Central memory CD8-positive, alpha-beta T cell (primary cell): ENCODE measurements at regions not wholly inside any gene's neighbourhood (a gene's known extent, or its start where the extent isn't known, plus 50 kb on each side); places are given as distances from the start of the nearest gene placed in this dataset.

ENCODE experiments used
- ATAC-seq: fragments of 150-1000 bp; cut with Tn5 transposase; replicated peaks from 2 replicates; pipeline ENCODE4 v1.10.0; 2022; ENCODE audit warnings: mild to moderate bottlenecking, moderate FRiP score, moderate number of reproducible peaks; ENCODE audit not compliant: poor library complexity, severe bottlenecking; ENCODE audit errors: extremely low read depth
- DNase-seq, 2 donors: peaks; one replicate each; pipeline ENCODE4 v3.0.0; 2021; ENCODE audit warnings: low spot score in 2 of 2
- H3K27ac Mint-ChIP-seq: one replicate; pipeline ENCODE4 v1.8.0; 2022; ENCODE audit warnings: low read depth, mild to moderate bottlenecking, moderate library complexity, mixed read lengths
- H3K27me3 Mint-ChIP-seq: one replicate; pipeline ENCODE4 v1.8.0; 2022; ENCODE audit warnings: mixed read lengths
- H3K36me3 Mint-ChIP-seq: one replicate; pipeline ENCODE4 v1.8.0; 2022; ENCODE audit warnings: mild to moderate bottlenecking, moderate library complexity, mixed read lengths; ENCODE audit not compliant: insufficient read depth
- H3K4me1 Mint-ChIP-seq: one replicate; pipeline ENCODE4 v1.8.0; 2022; ENCODE audit warnings: mixed read lengths
- H3K4me3 Mint-ChIP-seq: one replicate; pipeline ENCODE4 v1.8.0; 2022; ENCODE audit warnings: mild to moderate bottlenecking, moderate library complexity, mixed read lengths
- H3K9me3 Mint-ChIP-seq: one replicate; pipeline ENCODE4 v1.8.0; 2022; ENCODE audit warnings: mixed read lengths

DNA sequence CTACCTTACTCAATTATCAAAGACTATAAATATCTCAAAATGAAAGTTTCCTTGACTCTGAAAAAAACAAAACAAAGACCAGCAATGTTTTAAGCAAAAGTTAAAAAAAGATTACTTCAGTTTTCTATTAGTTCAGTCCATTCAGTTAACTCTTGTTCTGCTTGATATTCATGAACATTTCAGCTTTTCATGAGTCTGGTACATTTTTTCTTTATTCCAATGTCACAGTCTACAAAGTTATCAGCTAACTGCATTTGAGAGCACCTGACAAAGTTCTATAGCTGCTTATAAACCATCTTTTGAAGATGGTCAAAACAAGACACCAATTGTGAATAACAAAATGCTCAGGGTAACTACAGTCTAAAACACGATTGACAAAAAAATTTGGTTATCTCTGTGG lies 156.1 kb upstream of the NOX3 start:
- Mint-ChIP-seq H3K36me3 (no peaks in the 10 kb centered on the region), H3K4me1 (no peaks in the 10 kb centered on the region), H3K4me3 (no peak overlapping the region), H3K9me3 (peaks cover 13% of the 10 kb centered on the region), H3K27ac (no peak overlapping the region), H3K27me3 (no peaks in the 10 kb centered on the region)
- ATAC-seq (no peak), DNase-seq (no peak)

DNA sequence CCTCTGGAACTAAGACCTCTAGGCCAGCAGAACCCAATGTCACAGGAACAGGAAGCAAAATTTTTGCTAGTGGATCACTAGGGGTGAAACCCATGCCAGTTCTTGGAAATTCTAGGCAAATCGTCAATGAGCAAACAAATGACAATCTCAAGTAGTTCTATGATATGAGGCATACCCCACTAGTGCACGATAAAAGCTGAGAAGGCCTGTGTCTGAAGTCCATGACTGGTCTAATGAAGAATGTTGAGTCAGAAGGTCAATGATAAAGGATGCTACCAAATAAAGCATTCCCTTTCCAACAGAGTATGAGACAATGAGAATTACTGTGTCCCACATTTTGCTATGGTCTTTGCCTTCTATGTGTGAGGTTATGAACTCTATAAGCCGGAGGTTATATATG lies 149.4 kb upstream of the NOX3 start:
- Mint-ChIP-seq H3K27me3 (no peaks in the 10 kb centered on the region), H3K4me1 (no peaks in the 10 kb centered on the region), H3K36me3 (no peaks in the 10 kb centered on the region), H3K4me3 (no peak overlapping the region), H3K27ac (no peak overlapping the region), H3K9me3 (no peaks in the 10 kb centered on the region)
- DNase-seq (no peak), ATAC-seq (no peak)

DNA sequence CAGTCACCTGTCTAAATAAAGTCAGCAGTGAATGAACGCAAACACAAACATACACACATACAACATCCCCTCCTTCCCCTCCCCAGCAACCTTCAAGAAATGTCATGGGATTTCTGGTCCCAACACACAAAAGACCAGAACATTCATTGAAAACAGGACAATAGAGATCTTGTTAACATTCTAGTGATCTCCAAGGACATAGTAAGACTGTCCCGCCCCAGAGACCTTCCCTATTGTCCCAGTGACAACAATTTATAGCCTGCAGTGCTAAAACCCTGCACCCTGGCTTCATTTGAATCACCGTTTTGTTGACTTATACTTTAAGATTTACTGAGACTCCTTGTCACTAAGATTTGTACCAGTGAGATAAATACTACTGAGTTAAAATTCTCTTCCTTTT lies 143.9 kb upstream of the NOX3 start:
- H3K27me3 Mint-ChIP-seq: no peaks in the 10 kb centered on the region
- no peak overlapping the region for H3K27ac Mint-ChIP-seq
- H3K4me3 Mint-ChIP-seq: no peak overlapping the region
- no peak for ATAC-seq
- H3K9me3 Mint-ChIP-seq: no peaks in the 10 kb centered on the region
- H3K36me3 Mint-ChIP-seq: no peaks in the 10 kb centered on the region
- no peaks in the 10 kb centered on the region for H3K4me1 Mint-ChIP-seq
- no peak for DNase-seq

DNA sequence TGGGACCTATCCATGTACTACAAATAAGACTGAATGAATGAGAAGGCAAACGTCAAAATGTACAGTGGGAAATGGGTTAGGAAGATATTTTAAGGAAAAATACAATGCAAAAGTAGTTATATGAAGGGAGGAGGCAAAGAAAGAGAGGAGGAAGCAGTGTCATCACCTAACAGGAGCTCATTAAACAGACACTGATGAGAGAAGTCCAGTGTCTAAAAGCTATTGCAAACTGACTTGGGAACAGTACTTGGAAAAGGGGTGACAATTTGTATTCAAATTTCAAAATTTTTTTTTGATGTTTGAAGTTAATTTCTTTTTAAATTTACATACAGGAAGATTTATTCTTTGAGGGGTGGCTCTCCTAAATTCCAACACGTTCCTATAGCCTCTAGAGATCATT lies 143.5 kb upstream of the NOX3 start:
- no peak for DNase-seq
- Mint-ChIP-seq H3K27ac (no peak overlapping the region), H3K4me3 (no peak overlapping the region), H3K4me1 (no peaks in the 10 kb centered on the region), H3K27me3 (no peaks in the 10 kb centered on the region), H3K9me3 (no peaks in the 10 kb centered on the region), H3K36me3 (no peaks in the 10 kb centered on the region)
- ATAC-seq: no peak

DNA sequence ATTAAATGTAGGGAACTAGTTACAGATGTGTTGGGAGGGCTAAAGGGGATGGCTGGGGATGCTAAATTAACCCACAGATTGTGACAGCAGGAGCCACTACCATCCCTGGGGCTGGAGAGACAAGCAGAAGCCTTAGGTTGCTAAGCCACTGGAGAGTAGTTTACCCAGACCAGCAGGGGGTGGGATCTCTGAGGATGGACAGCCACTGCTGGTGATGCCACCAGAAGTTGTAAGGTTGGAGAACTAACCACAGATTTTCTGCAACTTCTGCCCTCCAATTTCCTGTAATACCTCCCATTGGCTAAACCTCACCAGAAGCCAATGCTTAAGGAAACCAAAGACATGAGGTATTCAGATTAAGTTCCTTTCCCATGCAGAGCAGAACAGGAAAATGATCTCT lies 139.6 kb upstream of the NOX3 start:
- no peak for ATAC-seq
- no peak overlapping the region for H3K4me3 Mint-ChIP-seq
- no peaks in the 10 kb centered on the region for H3K4me1 Mint-ChIP-seq
- H3K27ac Mint-ChIP-seq: no peak overlapping the region
- no peak for DNase-seq
- no peaks in the 10 kb centered on the region for H3K36me3 Mint-ChIP-seq
- no peaks in the 10 kb centered on the region for H3K9me3 Mint-ChIP-seq
- H3K27me3 Mint-ChIP-seq: peaks cover 10% of the 10 kb centered on the region

DNA sequence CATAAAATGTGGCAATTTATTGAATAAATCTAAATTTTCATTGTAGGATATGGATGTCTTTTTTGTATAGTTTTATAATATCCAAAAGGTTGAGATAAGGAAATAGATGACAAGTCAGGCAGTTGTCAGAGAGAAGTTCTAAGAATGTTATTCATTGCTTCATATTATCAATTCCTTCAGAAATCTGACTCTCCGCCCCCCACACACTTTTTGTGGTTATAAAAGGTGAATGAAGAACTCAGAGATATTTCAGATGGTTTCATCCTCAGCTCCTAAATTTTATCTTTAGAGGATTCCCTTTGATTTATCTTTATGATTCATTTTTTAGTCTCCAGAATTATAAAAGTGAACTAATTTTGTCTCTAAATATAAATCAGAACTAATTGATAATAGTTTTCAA lies 136.1 kb upstream of the NOX3 start:
- H3K4me1 Mint-ChIP-seq: no peaks in the 10 kb centered on the region
- ATAC-seq: no peak

GRCh38 chr6:155589190-155589589 lies 133.6 kb upstream of the NOX3 start:
- peaks cover 10% of the 10 kb centered on the region for H3K27me3 Mint-ChIP-seq
- H3K4me1 Mint-ChIP-seq: no peaks in the 10 kb centered on the region
- H3K4me3 Mint-ChIP-seq: no peak overlapping the region
- no peak overlapping the region for H3K27ac Mint-ChIP-seq
- no peaks in the 10 kb centered on the region for H3K36me3 Mint-ChIP-seq
- peaks cover 2% of the 10 kb centered on the region for H3K9me3 Mint-ChIP-seq
- no peak for DNase-seq
- no peak for ATAC-seq

More for the DNA sequence above, 136.1 kb upstream of the NOX3 start:
- DNase-seq: no peak
- H3K27ac Mint-ChIP-seq: no peak overlapping the region
- no peak overlapping the region for H3K4me3 Mint-ChIP-seq
- no peaks in the 10 kb centered on the region for H3K36me3 Mint-ChIP-seq
- no peaks in the 10 kb centered on the region for H3K9me3 Mint-ChIP-seq
- H3K27me3 Mint-ChIP-seq: peaks cover 10% of the 10 kb centered on the region

DNA sequence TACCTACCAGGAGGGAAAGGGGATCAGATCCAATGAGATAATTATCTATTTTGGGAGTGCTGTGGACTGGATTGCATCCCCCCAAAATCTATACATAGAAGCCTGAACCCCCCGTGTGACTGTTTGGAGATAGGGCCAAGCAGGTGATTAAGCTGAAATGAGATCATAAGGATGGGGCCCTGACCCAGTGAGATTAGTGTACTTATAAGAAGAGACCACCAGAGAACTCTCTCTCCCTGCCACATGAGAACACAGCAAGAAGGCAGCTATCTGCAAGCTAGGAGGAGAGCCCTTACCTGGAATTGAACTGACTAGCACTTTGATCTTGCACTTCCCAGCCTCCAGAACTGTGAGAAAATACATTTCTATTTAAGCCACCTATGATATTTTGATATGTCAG lies 132.2 kb upstream of the NOX3 start:
- Mint-ChIP-seq H3K27me3 (peaks cover 7% of the 10 kb centered on the region), H3K4me3 (no peak overlapping the region), H3K27ac (no peak overlapping the region), H3K4me1 (no peaks in the 10 kb centered on the region), H3K36me3 (no peaks in the 10 kb centered on the region), H3K9me3 (peaks cover 9% of the 10 kb centered on the region)
- DNase-seq: no peak
- no peak for ATAC-seq

DNA sequence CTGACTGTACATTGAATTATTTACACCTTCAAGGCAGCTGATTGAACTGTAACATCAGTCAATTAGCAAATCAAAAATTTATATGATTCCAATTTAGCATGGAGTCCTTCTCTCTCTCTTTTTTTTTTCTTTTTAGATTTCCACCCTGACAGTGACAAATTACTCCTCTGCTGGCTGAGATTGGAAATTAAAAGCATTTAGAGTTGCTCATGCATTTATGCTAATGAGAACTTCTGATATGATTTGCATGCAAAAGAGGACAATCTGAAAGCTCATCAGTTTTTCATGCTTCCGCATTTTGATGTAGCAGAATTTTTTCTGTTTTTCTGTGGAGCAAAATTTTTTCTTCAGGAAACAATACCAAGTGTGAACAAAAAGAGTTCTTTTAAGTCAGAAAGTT lies 130.5 kb upstream of the NOX3 start:
- H3K4me3 Mint-ChIP-seq: no peak overlapping the region
- H3K4me1 Mint-ChIP-seq: no peaks in the 10 kb centered on the region
- DNase-seq (no peak), ATAC-seq (no peak)
- no peaks in the 10 kb centered on the region for H3K27me3 Mint-ChIP-seq
- H3K9me3 Mint-ChIP-seq: peaks cover 9% of the 10 kb centered on the region
- H3K27ac Mint-ChIP-seq: no peak overlapping the region
- no peaks in the 10 kb centered on the region for H3K36me3 Mint-ChIP-seq

DNA sequence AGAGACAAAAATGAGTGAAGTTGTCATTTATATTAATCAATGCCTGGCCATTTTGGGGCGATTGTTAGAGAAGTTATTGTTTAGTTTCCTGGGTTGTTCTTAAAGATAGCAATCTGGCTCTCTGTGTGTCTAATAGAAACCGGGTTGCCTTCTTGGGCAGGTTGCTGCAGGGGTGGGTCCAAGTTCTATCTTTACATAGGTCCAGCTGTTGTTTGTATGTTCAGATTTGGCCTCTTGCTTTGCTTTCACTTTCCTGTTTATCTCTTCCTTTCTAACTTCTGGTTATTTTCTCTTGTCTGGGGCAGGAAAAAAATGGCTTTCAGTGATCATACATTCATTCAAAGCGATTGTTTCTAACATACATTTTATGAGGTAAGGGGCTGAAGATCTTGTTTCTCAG lies 128.4 kb upstream of the NOX3 start:
- Mint-ChIP-seq H3K4me3 (no peak overlapping the region), H3K27me3 (no peaks in the 10 kb centered on the region), H3K4me1 (no peaks in the 10 kb centered on the region), H3K27ac (no peak overlapping the region), H3K9me3 (peaks cover 19% of the 10 kb centered on the region), H3K36me3 (no peaks in the 10 kb centered on the region)
- DNase-seq: no peak
- ATAC-seq: no peak

GRCh38 chr6:155582016-155582991 lies 126.7 kb upstream of the NOX3 start:
- ATAC-seq (no peak), DNase-seq (no peak)
- no peak overlapping the region for H3K27ac Mint-ChIP-seq
- H3K4me1 Mint-ChIP-seq: no peaks in the 10 kb centered on the region
- H3K36me3 Mint-ChIP-seq: no peaks in the 10 kb centered on the region
- H3K27me3 Mint-ChIP-seq: no peaks in the 10 kb centered on the region
- peaks cover 20% of the 10 kb centered on the region for H3K9me3 Mint-ChIP-seq
- no peak overlapping the region for H3K4me3 Mint-ChIP-seq

- peaks cover 20% of the 10 kb centered on the region for H3K9me3 Mint-ChIP-seq
- no peak overlapping the region for H3K27ac Mint-ChIP-seq
- DNase-seq: no peak
- no peak overlapping the region for H3K4me3 Mint-ChIP-seq
- no peaks in the 10 kb centered on the region for H3K36me3 Mint-ChIP-seq
- peaks cover 1% of the 10 kb centered on the region for H3K27me3 Mint-ChIP-seq
- no peak for ATAC-seq
- H3K4me1 Mint-ChIP-seq: no peaks in the 10 kb centered on the region
Observed at GRCh38 chr6:155580904-155581303, 125.3 kb upstream of the NOX3 start.

GRCh38 chr6:155578251-155578650 lies 122.6 kb upstream of the NOX3 start:
- ATAC-seq: no peak
- H3K27me3 Mint-ChIP-seq: peaks cover 21% of the 10 kb centered on the region
- no peaks in the 10 kb centered on the region for H3K36me3 Mint-ChIP-seq
- H3K4me1 Mint-ChIP-seq: no peaks in the 10 kb centered on the region
- no peak overlapping the region for H3K4me3 Mint-ChIP-seq
- DNase-seq: no peak
- H3K9me3 Mint-ChIP-seq: peaks cover 20% of the 10 kb centered on the region
- no peak overlapping the region for H3K27ac Mint-ChIP-seq
